ENCODE measurements at regions not wholly inside any gene's neighbourhood (a gene's known extent, or its start where the extent isn't known, plus 50 kb on each side); places are given as distances from the start of the nearest gene placed in this dataset.
"Not testable (repeated sequence)": the region's sequence is repeated elsewhere in the genome, so short reads cannot be mapped to it uniquely, and the experiment has no call there.

DNA sequence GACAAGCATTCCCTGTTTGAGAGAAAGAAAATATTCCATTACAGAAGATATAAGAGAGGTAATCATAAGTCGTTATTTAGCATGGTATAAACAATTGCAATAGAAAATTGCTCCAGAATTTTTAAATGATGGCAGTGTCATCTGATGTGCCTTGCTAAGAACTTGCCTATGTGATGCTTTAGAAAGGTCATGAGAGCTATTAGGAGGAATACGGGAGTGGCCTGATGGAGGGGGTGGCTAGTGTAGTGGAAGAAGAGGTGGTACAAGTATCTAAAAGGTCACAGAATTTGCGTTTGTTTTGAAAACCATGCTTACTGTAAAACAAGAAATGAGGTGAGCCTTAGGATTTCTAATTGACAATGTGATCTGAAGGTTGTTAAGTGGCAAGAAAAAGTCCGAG is 550.0 kb downstream of the TMX3 start:
- no peak for DNase-seq (ENCODE audit: low read depth)
- no peak overlapping the region for H3K4me3 ChIP-seq (ENCODE audit: low read depth, low read length)
- TF ChIP-seq CTCF (IDR thresholded peaks at IDR 0.05; ENCODE audit: insufficient read depth, low read length) = no peak

GRCh38 chr18:68153821-68154220 is 561.1 kb downstream of the TMX3 start:
- DNase-seq (ENCODE audit: low read depth); H3K4me3 ChIP-seq (ENCODE audit: low read depth, low read length): not testable (repeated sequence)

- DNase-seq (ENCODE audit: low read depth) = no peak
- no peak for TF ChIP-seq CTCF (IDR thresholded peaks at IDR 0.05; ENCODE audit: insufficient read depth, low read length)
- H3K4me3 ChIP-seq (ENCODE audit: low read depth, low read length) = no peak overlapping the region
Observed at GRCh38 chr18:68152770-68153169, 562.1 kb downstream of the TMX3 start.

DNA sequence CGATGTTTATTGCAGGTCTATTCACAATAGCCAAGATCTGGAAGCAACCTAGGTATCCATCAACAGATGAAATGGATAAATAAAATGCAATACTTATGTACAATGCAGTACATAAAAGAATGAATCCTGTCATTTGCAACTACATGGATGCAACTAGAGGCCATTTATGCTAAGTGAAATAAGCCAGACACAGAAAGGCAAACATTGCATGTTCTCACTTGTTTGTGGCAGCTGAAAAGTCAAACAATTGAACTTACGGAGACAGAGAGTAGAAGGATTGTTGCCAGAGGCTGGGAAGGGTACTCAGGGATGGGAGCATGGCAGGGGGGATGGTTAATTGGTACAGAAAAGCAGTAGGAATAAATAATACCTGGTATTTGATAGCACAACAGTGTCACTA is 563.9 kb downstream of the TMX3 start:
- H3K4me3 ChIP-seq (ENCODE audit: low read depth, low read length) = no peak overlapping the region
- no peak for DNase-seq (ENCODE audit: low read depth)
- no peak for TF ChIP-seq CTCF (IDR thresholded peaks at IDR 0.05; ENCODE audit: insufficient read depth, low read length)

- DNase-seq (ENCODE audit: low read depth) = no peak
- TF ChIP-seq CTCF (IDR thresholded peaks at IDR 0.05; ENCODE audit: insufficient read depth, low read length) = no peak
- no peak overlapping the region for H3K4me3 ChIP-seq (ENCODE audit: low read depth, low read length)
Observed at GRCh38 chr18:68148863-68149262, 566.0 kb downstream of the TMX3 start.

GRCh38 chr18:68147728-68148127 is 567.2 kb downstream of the TMX3 start:
- H3K4me3 ChIP-seq (ENCODE audit: low read depth, low read length) = no peak overlapping the region
- DNase-seq (ENCODE audit: low read depth) = peak; percentile 30
- no peak for TF ChIP-seq CTCF (IDR thresholded peaks at IDR 0.05; ENCODE audit: insufficient read depth, low read length)

- DNase-seq (ENCODE audit: low read depth) = peak; percentile 66
- no peak for TF ChIP-seq CTCF (IDR thresholded peaks at IDR 0.05; ENCODE audit: insufficient read depth, low read length)
- H3K4me3 ChIP-seq (ENCODE audit: low read depth, low read length) = no peak overlapping the region
Observed at GRCh38 chr18:68121826-68122225, 593.1 kb downstream of the TMX3 start.
